Gastrocnemius medialis (tissue), 4 donors: ENCODE measurements at regions not wholly inside any gene's neighbourhood (a gene's known extent, or its start where the extent isn't known, plus 50 kb on each side); places are given as distances from the start of the nearest gene placed in this dataset.

Source experiments
- ATAC-seq, 2 donors: fragments of 150-250 bp; one replicate each; pipeline ENCODE4 v1.9.1; 2016
- DNase-seq, 2 donors: peaks; one replicate each; pipeline ENCODE4 v3.0.0-alpha.2; 2019
- H3K27ac ChIP-seq, 4 donors: fragments of 200-600 bp; sonication (generic); 1 replicate in 1 of 4; 2 replicates in 3 of 4; pipeline ENCODE4 v1.5.1; 2016 to 2018; ENCODE audit warnings: mild to moderate bottlenecking in 2 of 4, moderate library complexity in 1 of 4
- H3K27me3 ChIP-seq, 3 donors: fragments of 200-600 bp; sonication (generic) in 2 of 3; 1 replicate in 1 of 3; 2 replicates in 2 of 3; pipeline versions ENCODE4 v1.5.1 to v1.6.0; 2016 to 2019; ENCODE audit warnings: mild to moderate bottlenecking in 1 of 3, moderate library complexity in 1 of 3
- H3K36me3 ChIP-seq, 2 donors: fragments of 200-600 bp; sonication (generic) in 1 of 2; one replicate each; pipeline ENCODE4 v1.5.1; 2017 to 2018
- H3K4me1 ChIP-seq, 2 donors: fragments of 200-600 bp; sonication (generic) in 1 of 2; one replicate each; pipeline ENCODE4 v1.5.1; 2016 to 2017; ENCODE audit warnings: mild to moderate bottlenecking in 2 of 2
- H3K4me3 ChIP-seq, 4 donors: fragments of 200-600 bp; sonication (generic) in 3 of 4; 1 replicate in 1 of 4; 2 replicates in 3 of 4; pipeline ENCODE4 v1.5.1; 2016 to 2019; ENCODE audit warnings: mild to moderate bottlenecking in 2 of 4
- H3K9me3 ChIP-seq, 3 donors: fragments of 200-600 bp; sonication (generic) in 2 of 3; 1 replicate in 1 of 3; 2 replicates in 2 of 3; pipeline ENCODE4 v1.5.1; 2016 to 2019
- POLR2A ChIP-seq, 2 donors: fragments of 450-650 bp; IDR thresholded peaks; one replicate each; pipeline ENCODE4 v1.6.1; 2017; ENCODE audit warnings: antibody characterized with exemption in 2 of 2, mild to moderate bottlenecking in 2 of 2, moderate library complexity in 2 of 2
- in situ Hi-C, 4 donors: fragments of 200-750 bp; cut with MboI; loops; one replicate each; pipeline versions ENCODE4 v1.15.0 to v1.8.0; 2017; ENCODE audit warnings: low sequenced_read_pairs in 4 of 4
- intact Hi-C: fragments of 100-400 bp; cut with DNase I; formaldehyde crosslinking; loops from one replicate; pipeline ENCODE4 v1.15.1; 2023; ENCODE audit warnings: low total_unique reads
- TF ChIP-seq, protein P1 (sequence below), 5 experiments: fragments of 450-650 bp in 3 of 5; fragments of 200-600 bp in 2 of 5; sonication (generic) in 2 of 5; IDR thresholded peaks in 4 of 5; conservative IDR thresholded peaks in 1 of 5; 1 replicate in 4 of 5; 2 replicates in 1 of 5; pipeline ENCODE4 v1.5.1; 2016 to 2019; ENCODE audit warnings: antibody characterized with exemption in 5 of 5, mild to moderate bottlenecking in 3 of 5, moderate library complexity in 3 of 5

- TF ChIP-seq POLR2A (IDR thresholded peaks at IDR 0.05) = no peak
- TF ChIP-seq, protein P1, sequence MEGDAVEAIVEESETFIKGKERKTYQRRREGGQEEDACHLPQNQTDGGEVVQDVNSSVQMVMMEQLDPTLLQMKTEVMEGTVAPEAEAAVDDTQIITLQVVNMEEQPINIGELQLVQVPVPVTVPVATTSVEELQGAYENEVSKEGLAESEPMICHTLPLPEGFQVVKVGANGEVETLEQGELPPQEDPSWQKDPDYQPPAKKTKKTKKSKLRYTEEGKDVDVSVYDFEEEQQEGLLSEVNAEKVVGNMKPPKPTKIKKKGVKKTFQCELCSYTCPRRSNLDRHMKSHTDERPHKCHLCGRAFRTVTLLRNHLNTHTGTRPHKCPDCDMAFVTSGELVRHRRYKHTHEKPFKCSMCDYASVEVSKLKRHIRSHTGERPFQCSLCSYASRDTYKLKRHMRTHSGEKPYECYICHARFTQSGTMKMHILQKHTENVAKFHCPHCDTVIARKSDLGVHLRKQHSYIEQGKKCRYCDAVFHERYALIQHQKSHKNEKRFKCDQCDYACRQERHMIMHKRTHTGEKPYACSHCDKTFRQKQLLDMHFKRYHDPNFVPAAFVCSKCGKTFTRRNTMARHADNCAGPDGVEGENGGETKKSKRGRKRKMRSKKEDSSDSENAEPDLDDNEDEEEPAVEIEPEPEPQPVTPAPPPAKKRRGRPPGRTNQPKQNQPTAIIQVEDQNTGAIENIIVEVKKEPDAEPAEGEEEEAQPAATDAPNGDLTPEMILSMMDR (IDR thresholded peaks at IDR 0.05 in 4 of 5, conservative IDR thresholded peaks at IDR 0.05 in 1 of 5) = no peak
- in situ Hi-C loops = no loop called here
- Histone ChIP-seq H3K9me3 (no peaks in the 10 kb centered on the region), H3K36me3 (no peaks in the 10 kb centered on the region), H3K4me3 (peak overlapping the region in 2 of 4 donors; percentile 19 to 39), H3K27ac (peak overlapping the region; percentile 27 to 67 (median 63)), H3K27me3 (no peaks in the 10 kb centered on the region), H3K4me1 (peaks cover 35 to 36% of the 10 kb centered on the region in 2 donors)
- DNase-seq (no peak), ATAC-seq (no peak)
- intact Hi-C loops = no loop called here
Measured at GRCh38 chr15:99443056-99443756, 122.6 kb upstream of the MEF2A start.

DNA sequence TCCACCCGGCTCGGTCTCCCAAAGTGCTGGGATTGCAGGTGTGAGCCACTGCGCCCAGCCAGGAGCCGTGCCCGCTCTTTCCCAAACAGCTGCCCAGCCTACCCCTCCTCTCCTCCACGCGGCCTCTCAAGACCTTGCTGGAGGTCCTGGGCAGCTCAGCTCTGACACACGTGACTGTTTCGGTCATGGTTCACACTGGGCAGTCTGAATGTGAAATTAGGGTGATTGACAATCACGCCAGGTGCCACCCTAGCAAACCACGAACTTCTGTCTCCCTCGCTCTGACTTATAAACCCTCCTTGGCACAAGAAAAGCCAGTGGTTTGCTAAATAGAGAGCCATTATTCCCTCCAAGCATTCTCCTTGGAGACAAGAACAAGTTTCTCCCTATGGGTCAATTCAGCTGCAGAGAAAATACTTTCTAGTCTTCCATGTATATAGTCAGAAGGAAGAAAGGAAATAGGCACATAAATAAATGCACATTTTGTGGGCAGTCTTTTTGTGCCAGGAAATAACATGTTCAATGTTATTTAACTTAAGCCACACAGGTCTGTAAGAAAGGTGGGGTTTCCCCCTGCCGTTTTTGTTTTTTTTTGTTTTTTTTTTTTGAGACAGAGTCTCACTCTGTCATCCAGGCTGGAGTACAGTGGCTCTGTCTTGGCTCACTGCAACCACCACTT, 121.9 kb upstream of the MEF2A start:
- H3K4me1 ChIP-seq = peaks cover 39 to 41% of the 10 kb centered on the region in 2 donors
- no peaks in the 10 kb centered on the region for H3K36me3 ChIP-seq
- intact Hi-C loops (no loop called here), in situ Hi-C loops (no loop called here)
- no peak overlapping the region for H3K4me3 ChIP-seq
- DNase-seq = no peak
- H3K9me3 ChIP-seq = no peaks in the 10 kb centered on the region
- H3K27ac ChIP-seq = peak overlapping the region; percentile 1 to 67 (median 34)
- peak; percentile 43 to 45 for ATAC-seq
- no peaks in the 10 kb centered on the region for H3K27me3 ChIP-seq
- TF ChIP-seq, protein P1 (IDR thresholded peaks at IDR 0.05 in 4 of 5, conservative IDR thresholded peaks at IDR 0.05 in 1 of 5) = no peak
- TF ChIP-seq POLR2A (IDR thresholded peaks at IDR 0.05) = no peak

DNA sequence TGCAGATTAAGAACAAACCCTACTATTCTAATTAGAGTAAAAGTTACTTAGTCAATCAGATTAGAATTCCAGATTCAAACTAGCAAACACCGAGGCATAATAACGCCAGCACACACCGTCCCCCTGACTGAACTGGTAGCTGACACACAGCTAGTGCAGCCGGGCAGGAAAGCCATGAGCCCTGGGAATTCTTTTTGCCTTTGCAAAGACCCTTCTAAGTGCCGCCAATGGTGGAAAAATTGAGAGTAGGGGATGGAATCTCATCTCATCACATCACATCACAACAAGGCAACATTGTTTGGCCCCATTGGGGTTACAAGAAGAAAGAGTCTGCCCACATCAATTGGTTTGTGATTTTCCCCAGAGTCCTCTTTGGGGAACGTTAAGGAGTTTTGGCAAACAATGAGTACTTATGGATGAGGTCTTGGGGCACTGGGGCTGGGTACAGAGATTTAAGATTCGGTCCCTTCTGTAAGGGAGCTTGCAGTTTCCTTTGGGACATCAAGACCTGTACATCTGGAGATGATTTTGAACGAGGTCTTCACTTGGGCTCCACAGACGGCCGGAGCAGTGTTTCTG, 120.4 kb upstream of the MEF2A start:
- intact Hi-C loops = no loop called here
- Histone ChIP-seq H3K4me1 (peaks cover 39 to 41% of the 10 kb centered on the region in 2 donors), H3K4me3 (no peak overlapping the region), H3K36me3 (no peaks in the 10 kb centered on the region), H3K27me3 (no peaks in the 10 kb centered on the region), H3K27ac (no peak overlapping the region), H3K9me3 (no peaks in the 10 kb centered on the region)
- DNase-seq (no peak), ATAC-seq (no peak)
- TF ChIP-seq POLR2A (IDR thresholded peaks at IDR 0.05) = no peak
- TF ChIP-seq, protein P1 (IDR thresholded peaks at IDR 0.05 in 4 of 5, conservative IDR thresholded peaks at IDR 0.05 in 1 of 5) = no peak
- in situ Hi-C loops = no loop called here

- no peak overlapping the region for H3K4me3 ChIP-seq
- no peaks in the 10 kb centered on the region for H3K9me3 ChIP-seq
- no peaks in the 10 kb centered on the region for H3K27me3 ChIP-seq
- no peaks in the 10 kb centered on the region for H3K36me3 ChIP-seq
- intact Hi-C loops = no loop called here
- no peak for DNase-seq
- peaks cover 31 to 37% of the 10 kb centered on the region in 2 donors for H3K4me1 ChIP-seq
- no peak for ATAC-seq
- TF ChIP-seq POLR2A (IDR thresholded peaks at IDR 0.05) = no peak
- TF ChIP-seq, protein P1 (IDR thresholded peaks at IDR 0.05 in 4 of 5, conservative IDR thresholded peaks at IDR 0.05 in 1 of 5) = no peak
- in situ Hi-C loops = no loop called here
- H3K27ac ChIP-seq = no peak overlapping the region
Measured at GRCh38 chr15:99446565-99447496, 119.0 kb upstream of the MEF2A start.
